Progenitor cell of endocrine pancreas (in vitro differentiated cells): ENCODE measurements at regions not wholly inside any gene's neighbourhood (a gene's known extent, or its start where the extent isn't known, plus 50 kb on each side); places are given as distances from the start of the nearest gene placed in this dataset.

ENCODE experiments used
- DNase-seq: peaks from one replicate; pipeline ENCODE4 v3.0.0; 2021; ENCODE audit warnings: low spot score; ENCODE audit not compliant: unreplicated experiment
- H3K27ac Mint-ChIP-seq: 2 replicates; pipeline ENCODE4 v1.8.0; 2021; ENCODE audit warnings: mild to moderate bottlenecking, moderate library complexity, mixed read lengths
- H3K27me3 Mint-ChIP-seq: 2 replicates; pipeline ENCODE4 v1.8.0; 2021; ENCODE audit warnings: mixed read lengths
- H3K36me3 Mint-ChIP-seq: 2 replicates; pipeline ENCODE4 v1.8.0; 2022; ENCODE audit warnings: mixed read lengths; ENCODE audit not compliant: insufficient read depth
- H3K4me1 Mint-ChIP-seq: 2 replicates; pipeline ENCODE4 v1.8.0; 2021; ENCODE audit warnings: low read depth, mixed read lengths
- H3K4me3 Mint-ChIP-seq: 2 replicates; pipeline ENCODE4 v1.8.0; 2021; ENCODE audit warnings: low read depth, mild to moderate bottlenecking, moderate library complexity, mixed read lengths
- H3K9me3 Mint-ChIP-seq: 2 replicates; pipeline ENCODE4 v1.8.0; 2021; ENCODE audit warnings: low read depth, mixed read lengths
- CTCF ChIP-seq: fragments of 200-600 bp; sonication (generic); IDR thresholded peaks from one replicate; pipeline ENCODE4 v1.5.0; 2021; ENCODE audit warnings: antibody characterized with exemption, mild to moderate bottlenecking; ENCODE audit not compliant: unreplicated experiment

- DNase-seq = no peak
- Mint-ChIP-seq H3K4me1 (peaks cover 5% of the 10 kb centered on the region), H3K27me3 (peaks cover 31% of the 10 kb centered on the region), H3K4me3 (no peak overlapping the region), H3K27ac (no peak overlapping the region), H3K9me3 (no peaks in the 10 kb centered on the region), H3K36me3 (no peaks in the 10 kb centered on the region)
- no peak for TF ChIP-seq CTCF
These were observed 106.9 kb downstream of the LIPG start for GRCh38 chr18:49668574-49669275.

GRCh38 chr18:49667462-49667861, 105.6 kb downstream of the LIPG start:
- Mint-ChIP-seq H3K4me1 (peaks cover 5% of the 10 kb centered on the region), H3K4me3 (no peak overlapping the region), H3K9me3 (no peaks in the 10 kb centered on the region), H3K27ac (no peak overlapping the region), H3K36me3 (no peaks in the 10 kb centered on the region), H3K27me3 (peaks cover 32% of the 10 kb centered on the region)
- no peak for TF ChIP-seq CTCF
- DNase-seq = no peak

GRCh38 chr18:49666045-49666775, 104.4 kb downstream of the LIPG start:
- H3K4me1 Mint-ChIP-seq = peaks cover 5% of the 10 kb centered on the region

GRCh38 chr18:49663899-49664890, 102.3 kb downstream of the LIPG start:
- no peak overlapping the region for H3K4me3 Mint-ChIP-seq
- no peaks in the 10 kb centered on the region for H3K9me3 Mint-ChIP-seq
- H3K27me3 Mint-ChIP-seq = peaks cover 23% of the 10 kb centered on the region
- DNase-seq = no peak
- H3K36me3 Mint-ChIP-seq = no peaks in the 10 kb centered on the region
- TF ChIP-seq CTCF = no peak
- H3K4me1 Mint-ChIP-seq = peaks cover 10% of the 10 kb centered on the region
- no peak overlapping the region for H3K27ac Mint-ChIP-seq

More at GRCh38 chr18:49666045-49666775, 104.4 kb downstream of the LIPG start:
- H3K4me3 Mint-ChIP-seq = no peak overlapping the region
- DNase-seq = no peak
- TF ChIP-seq CTCF = no peak
- H3K36me3 Mint-ChIP-seq = no peaks in the 10 kb centered on the region
- H3K27ac Mint-ChIP-seq = peak overlapping the region; percentile 41
- no peaks in the 10 kb centered on the region for H3K9me3 Mint-ChIP-seq
- H3K27me3 Mint-ChIP-seq = peaks cover 29% of the 10 kb centered on the region

GRCh38 chr18:49662506-49662905, 100.6 kb downstream of the LIPG start:
- H3K4me1 Mint-ChIP-seq = peaks cover 13% of the 10 kb centered on the region
- no peaks in the 10 kb centered on the region for H3K36me3 Mint-ChIP-seq
- no peaks in the 10 kb centered on the region for H3K9me3 Mint-ChIP-seq
- H3K27ac Mint-ChIP-seq = no peak overlapping the region
- no peak overlapping the region for H3K4me3 Mint-ChIP-seq
- TF ChIP-seq CTCF = no peak
- peaks cover 12% of the 10 kb centered on the region for H3K27me3 Mint-ChIP-seq
- DNase-seq = no peak
